GM12864 (cell line): ENCODE measurements at regions not wholly inside any gene's neighbourhood (a gene's known extent, or its start where the extent isn't known, plus 50 kb on each side); places are given as distances from the start of the nearest gene placed in this dataset.
"Not testable (repeated sequence)": the region's sequence is repeated elsewhere in the genome, so short reads cannot be mapped to it uniquely, and the experiment has no call there.

Source experiments
- DNase-seq: peaks from one replicate; pipeline ENCODE4 v3.0.0-alpha.2; 2011; ENCODE audit warnings: low read depth
- H3K4me3 ChIP-seq: 2 replicates; pipeline ENCODE4 v1.5.1; 2011; ENCODE audit warnings: mild to moderate bottlenecking, low read depth, low read length, control low read depth
- CTCF ChIP-seq: IDR thresholded peaks from 2 replicates; pipeline ENCODE4 v1.5.1; 2011; ENCODE audit warnings: low read depth, mild to moderate bottlenecking, moderate library complexity, low read length, control low read depth, inconsistent platforms; ENCODE audit errors: missing control alignments

GRCh38 chr16:22694887-22695382 lies 119.0 kb upstream of the HS3ST2 start:
- H3K4me3 ChIP-seq: no peak overlapping the region
- no peak for DNase-seq
- no peak for TF ChIP-seq CTCF

- not testable (repeated sequence) for DNase-seq, H3K4me3 ChIP-seq
Observed at GRCh38 chr16:22695773-22696172, 118.2 kb upstream of the HS3ST2 start.

GRCh38 chr16:22699356-22699755 lies 114.6 kb upstream of the HS3ST2 start:
- no peak for TF ChIP-seq CTCF
- DNase-seq: no peak
- H3K4me3 ChIP-seq: no peak overlapping the region

GRCh38 chr16:22705799-22706198 lies 108.2 kb upstream of the HS3ST2 start:
- no peak for TF ChIP-seq CTCF
- no peak overlapping the region for H3K4me3 ChIP-seq
- DNase-seq: no peak

GRCh38 chr16:22710326-22710725 lies 103.6 kb upstream of the HS3ST2 start:
- DNase-seq: no peak
- no peak overlapping the region for H3K4me3 ChIP-seq
- TF ChIP-seq CTCF: no peak

GRCh38 chr16:22711847-22712246 lies 102.1 kb upstream of the HS3ST2 start:
- DNase-seq: no peak
- H3K4me3 ChIP-seq: no peak overlapping the region
- TF ChIP-seq CTCF: no peak

- no peak overlapping the region for H3K4me3 ChIP-seq
- DNase-seq: no peak
- TF ChIP-seq CTCF: no peak
Observed at GRCh38 chr16:22712471-22712870, 101.5 kb upstream of the HS3ST2 start.

- H3K4me3 ChIP-seq, DNase-seq: not testable (repeated sequence)
Observed at GRCh38 chr16:22718598-22718997, 95.4 kb upstream of the HS3ST2 start.
